ENCODE measurements at regions not wholly inside any gene's neighbourhood (a gene's known extent, or its start where the extent isn't known, plus 50 kb on each side); places are given as distances from the start of the nearest gene placed in this dataset.
A peak's percentile ranks its signal among the peaks of the same experiment; 100 is the strongest.

- TF ChIP-seq, protein P1, sequence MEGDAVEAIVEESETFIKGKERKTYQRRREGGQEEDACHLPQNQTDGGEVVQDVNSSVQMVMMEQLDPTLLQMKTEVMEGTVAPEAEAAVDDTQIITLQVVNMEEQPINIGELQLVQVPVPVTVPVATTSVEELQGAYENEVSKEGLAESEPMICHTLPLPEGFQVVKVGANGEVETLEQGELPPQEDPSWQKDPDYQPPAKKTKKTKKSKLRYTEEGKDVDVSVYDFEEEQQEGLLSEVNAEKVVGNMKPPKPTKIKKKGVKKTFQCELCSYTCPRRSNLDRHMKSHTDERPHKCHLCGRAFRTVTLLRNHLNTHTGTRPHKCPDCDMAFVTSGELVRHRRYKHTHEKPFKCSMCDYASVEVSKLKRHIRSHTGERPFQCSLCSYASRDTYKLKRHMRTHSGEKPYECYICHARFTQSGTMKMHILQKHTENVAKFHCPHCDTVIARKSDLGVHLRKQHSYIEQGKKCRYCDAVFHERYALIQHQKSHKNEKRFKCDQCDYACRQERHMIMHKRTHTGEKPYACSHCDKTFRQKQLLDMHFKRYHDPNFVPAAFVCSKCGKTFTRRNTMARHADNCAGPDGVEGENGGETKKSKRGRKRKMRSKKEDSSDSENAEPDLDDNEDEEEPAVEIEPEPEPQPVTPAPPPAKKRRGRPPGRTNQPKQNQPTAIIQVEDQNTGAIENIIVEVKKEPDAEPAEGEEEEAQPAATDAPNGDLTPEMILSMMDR (conservative IDR thresholded peaks at IDR 0.05; ENCODE audit: low read depth, low read length) = peak; percentile 31
- DNase-seq (ENCODE audit: low read depth) = no peak
These were observed 62.5 kb upstream of the PTPN3 start for GRCh38 chr9:109560470-109561132.

DNA sequence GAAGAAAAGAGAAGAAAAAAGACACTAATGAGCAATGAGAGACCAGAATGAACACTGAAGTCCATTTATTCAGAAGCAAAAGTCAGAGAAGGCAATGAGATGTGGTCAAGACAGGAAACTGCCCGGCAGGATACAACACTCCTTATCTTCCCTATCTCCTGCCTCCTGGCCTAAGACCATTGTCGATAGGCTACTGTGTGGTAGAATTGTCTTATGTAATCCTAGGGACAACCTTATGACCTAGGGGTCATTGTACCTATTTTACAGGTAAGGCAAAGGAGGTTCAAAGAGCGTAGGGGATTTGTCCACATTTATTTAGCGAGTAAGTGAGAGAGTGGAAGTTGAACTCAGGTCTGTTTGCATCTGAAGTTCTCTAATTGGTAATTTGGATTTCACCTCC is 63.0 kb upstream of the PTPN3 start:
- no peak for DNase-seq (ENCODE audit: low read depth)
- no peak overlapping the region for H3K4me3 ChIP-seq (ENCODE audit: low read length)
- TF ChIP-seq, protein P1 (conservative IDR thresholded peaks at IDR 0.05; ENCODE audit: low read depth, low read length) = no peak

More at GRCh38 chr9:109560470-109561132, 62.5 kb upstream of the PTPN3 start:
- H3K4me3 ChIP-seq (ENCODE audit: low read length) = no peak overlapping the region

DNA sequence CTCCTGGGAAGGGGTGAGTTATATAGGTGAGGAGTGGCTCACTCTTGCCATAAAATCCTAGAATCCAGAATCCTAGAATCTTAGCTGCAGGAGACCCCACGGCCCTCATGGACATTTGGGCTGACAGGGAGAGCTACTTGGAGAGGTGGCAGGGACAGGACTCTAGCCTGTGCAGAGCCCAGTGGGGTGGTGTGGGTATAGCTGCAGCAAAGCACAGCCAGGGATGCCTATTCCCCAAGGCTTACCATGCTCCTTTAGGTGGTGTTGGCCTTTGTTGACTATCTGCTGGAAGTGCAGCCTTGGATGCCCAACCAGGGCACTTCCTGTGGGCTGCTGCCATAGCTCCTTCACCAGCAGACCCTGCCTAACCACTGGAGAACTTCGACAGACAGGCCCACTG is 70.0 kb upstream of the PTPN3 start:
- TF ChIP-seq, protein P1 (conservative IDR thresholded peaks at IDR 0.05; ENCODE audit: low read depth, low read length) = no peak
- no peak overlapping the region for H3K4me3 ChIP-seq (ENCODE audit: low read length)
- no peak for DNase-seq (ENCODE audit: low read depth)

DNA sequence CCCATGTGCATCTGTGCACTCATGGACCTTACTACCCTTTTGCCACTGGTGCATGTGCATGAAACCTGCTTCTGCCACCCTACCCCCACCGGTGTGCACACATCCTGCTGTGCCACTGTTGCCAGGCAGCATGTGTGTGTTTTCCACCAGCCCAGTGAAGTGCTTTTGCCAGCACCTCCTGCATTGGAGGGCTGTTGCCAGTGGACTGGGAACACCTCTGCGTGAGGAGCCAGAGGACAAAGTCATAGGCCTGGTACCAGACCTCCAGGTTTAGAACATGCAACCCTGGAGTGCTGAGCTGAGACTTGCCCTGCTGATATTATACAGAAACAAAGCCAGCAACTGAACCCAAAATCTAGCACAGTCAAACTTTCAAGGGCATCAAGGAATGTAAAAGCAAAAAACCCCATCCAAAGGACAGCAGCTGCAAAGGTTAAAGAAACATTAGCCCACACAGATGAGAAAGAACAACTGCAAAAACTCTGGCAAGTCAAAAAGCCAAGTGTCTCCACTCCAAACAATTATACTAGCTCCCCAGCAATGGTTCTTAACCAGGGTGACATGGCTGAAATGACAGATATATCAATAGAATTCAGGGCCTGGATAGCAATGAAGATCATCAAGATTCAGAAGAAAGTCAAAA is 70.6 kb upstream of the PTPN3 start:
- no peak for DNase-seq (ENCODE audit: low read depth)

DNA sequence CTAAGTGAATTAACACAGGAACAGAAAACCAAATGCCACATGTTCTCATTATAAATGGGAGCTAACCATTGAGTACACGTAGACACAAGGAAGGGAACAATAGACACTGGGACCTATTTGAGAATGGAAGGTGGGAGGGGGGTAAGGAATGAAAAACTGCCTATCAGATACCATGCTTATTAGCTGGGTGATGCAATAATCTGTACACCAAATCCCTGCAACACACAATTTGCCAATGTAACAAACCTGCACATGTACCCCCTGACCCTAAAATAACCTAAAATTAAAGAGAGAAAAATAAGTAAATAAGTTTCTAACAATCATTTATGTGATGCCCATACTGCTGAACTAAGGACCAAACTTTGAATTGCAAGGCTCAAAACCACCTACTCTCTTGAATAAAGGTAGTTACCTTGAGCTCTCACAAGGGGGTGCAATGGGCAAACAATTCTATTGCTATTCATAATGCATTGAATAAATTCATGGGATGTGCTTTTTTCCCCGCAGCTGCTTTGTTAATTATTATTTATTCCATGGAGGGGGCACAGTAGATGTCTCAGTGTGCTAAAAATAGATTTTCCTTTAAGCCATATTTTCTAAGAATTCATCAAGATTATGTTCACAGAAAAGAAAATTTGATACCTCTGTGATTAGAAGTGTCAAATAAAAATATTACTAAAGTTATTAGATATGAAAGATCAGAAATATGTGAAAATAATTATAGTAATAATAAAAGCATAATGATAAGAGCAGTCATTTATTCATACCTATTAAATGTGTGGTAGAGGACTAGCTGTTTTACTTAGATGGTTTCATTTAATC is 76.2 kb upstream of the PTPN3 start:
- TF ChIP-seq, protein P1 (conservative IDR thresholded peaks at IDR 0.05; ENCODE audit: low read depth, low read length) = peak; percentile 72
- peak; percentile 12 for DNase-seq (ENCODE audit: low read depth)
- H3K4me3 ChIP-seq (ENCODE audit: low read length) = no peak overlapping the region

More for the DNA sequence above, 70.6 kb upstream of the PTPN3 start:
- TF ChIP-seq, protein P1 (conservative IDR thresholded peaks at IDR 0.05; ENCODE audit: low read depth, low read length) = no peak
- no peak overlapping the region for H3K4me3 ChIP-seq (ENCODE audit: low read length)

DNA sequence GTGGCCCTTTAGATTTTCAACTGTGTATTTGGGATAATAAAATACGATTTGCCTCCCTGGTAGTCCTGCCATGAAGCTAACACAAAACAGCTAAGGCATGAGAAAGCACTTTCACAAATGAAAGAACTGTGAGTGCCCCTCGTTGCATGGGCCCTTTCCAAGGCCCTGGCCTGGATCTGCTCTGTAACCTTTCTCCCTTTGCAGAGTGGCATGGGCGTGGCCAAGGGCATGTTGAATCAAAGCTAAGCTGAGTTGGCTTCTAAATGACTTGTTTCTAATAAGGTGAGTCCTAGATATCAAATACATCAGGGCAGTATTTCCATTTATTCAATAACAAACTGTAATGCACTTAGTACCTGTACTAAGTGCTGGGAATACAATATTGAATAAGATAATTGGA is 78.7 kb upstream of the PTPN3 start:
- H3K4me3 ChIP-seq (ENCODE audit: low read length) = no peak overlapping the region
- DNase-seq (ENCODE audit: low read depth) = no peak
- TF ChIP-seq, protein P1 (conservative IDR thresholded peaks at IDR 0.05; ENCODE audit: low read depth, low read length) = no peak
